Transverse colon (tissue), 3 donors: ENCODE measurements at regions not wholly inside any gene's neighbourhood (a gene's known extent, or its start where the extent isn't known, plus 50 kb on each side); places are given as distances from the start of the nearest gene placed in this dataset.

ENCODE experiments used
- CTCF ChIP-seq, 5 experiments: fragments of 200-600 bp in 3 of 5; fragments of 450-650 bp in 2 of 5; sonication (generic) in 3 of 5; IDR thresholded peaks; 1 replicate in 2 of 5; 2 replicates in 3 of 5; pipeline ENCODE4 v1.5.1; 2016 to 2017; ENCODE audit warnings: antibody characterized with exemption in 5 of 5, inconsistent platforms in 3 of 5, mild to moderate bottlenecking in 2 of 5, moderate library complexity in 1 of 5
- POLR2A ChIP-seq: fragments of 450-650 bp; IDR thresholded peaks from one replicate; pipeline ENCODE4 v1.6.1; 2016; ENCODE audit warnings: antibody characterized with exemption, mild to moderate bottlenecking, moderate library complexity

- TF ChIP-seq POLR2A = no peak
- TF ChIP-seq CTCF (IDR thresholded peaks at IDR 0.05) = peak; percentile 60 to 69 (median 64)
Observed at GRCh38 chrX:20442597-20442996, 175.9 kb upstream of the RPS6KA3 start.
